NCI-H2227 (cell line): ENCODE measurements at regions not wholly inside any gene's neighbourhood (a gene's known extent, or its start where the extent isn't known, plus 50 kb on each side); places are given as distances from the start of the nearest gene placed in this dataset.
"Not testable (repeated sequence)": the region's sequence is repeated elsewhere in the genome, so short reads cannot be mapped to it uniquely, and the experiment has no call there.

Experiments
- DNase-seq: peaks from one replicate; lab custom pipeline; 2025; ENCODE audit not compliant: unreplicated experiment; lab: John Stamatoyannopoulos, UW

DNA sequence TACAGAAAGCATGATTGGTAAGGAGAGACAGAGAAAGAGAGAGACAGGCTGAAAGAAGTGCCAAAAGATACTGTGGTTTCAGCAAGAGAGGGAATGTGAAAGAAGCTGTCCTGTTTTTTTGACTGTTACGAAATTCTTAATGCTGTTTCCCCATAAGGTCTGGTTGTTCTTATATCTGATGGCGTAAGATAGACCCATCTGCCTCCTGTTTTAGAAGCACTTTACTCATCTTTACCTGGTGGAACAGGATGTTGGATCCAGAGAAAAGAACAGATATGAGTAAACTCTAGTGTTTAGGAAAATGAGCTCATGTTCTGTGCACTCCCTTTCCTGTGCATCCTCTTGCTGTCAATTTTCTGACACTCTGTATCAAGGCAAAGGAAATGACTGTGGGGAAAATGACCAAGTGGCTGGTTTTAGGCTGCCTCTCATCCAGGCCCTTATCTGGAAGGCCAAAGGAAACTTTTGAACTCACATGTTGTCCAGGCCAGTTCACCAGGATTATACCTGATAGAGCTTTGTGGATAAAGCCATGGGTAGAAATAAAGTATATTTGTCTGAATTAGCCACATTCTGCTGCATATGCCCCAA, 311.7 kb upstream of the HTR2C start:
- no peak for DNase-seq

DNA sequence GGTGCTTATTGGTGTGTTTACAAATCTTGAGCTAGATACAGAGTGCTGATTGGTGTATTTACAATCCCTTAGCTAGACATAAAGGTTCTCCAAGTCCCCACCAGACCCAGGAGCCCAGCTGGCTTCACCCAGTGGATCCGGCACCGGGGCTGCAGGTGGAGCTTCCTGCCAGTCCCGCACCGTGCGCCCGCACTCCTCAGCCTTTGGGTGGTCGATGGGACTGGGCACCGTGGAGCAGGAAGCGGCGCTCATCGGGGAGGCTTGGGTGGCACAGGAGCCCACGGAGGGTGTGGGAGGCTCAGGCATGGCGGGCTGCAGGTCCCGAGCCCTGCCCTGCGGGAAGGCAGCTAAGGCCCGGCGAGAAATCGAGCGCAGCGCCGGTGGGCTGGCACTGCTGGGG, 313.5 kb upstream of the HTR2C start:
- DNase-seq, result not testable (repeated sequence)

DNA sequence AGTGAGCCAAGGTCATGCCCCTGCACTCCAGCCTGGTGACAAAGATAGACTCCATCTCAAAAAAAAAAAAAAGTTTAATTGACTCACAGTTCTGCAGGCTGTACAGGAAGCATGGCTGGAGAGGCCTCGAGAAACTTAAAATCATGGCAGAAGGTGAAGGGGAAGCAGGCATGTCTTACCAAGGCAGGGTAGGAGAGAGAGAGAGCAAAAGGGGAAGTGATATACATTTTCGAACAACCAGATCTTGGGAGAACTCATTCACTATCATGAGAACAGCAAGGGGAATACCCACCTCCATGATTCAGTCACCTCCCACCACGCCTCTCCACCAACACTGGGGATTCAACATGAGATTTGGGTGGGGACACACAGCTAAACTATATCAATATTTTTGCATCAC, 315.2 kb upstream of the HTR2C start:
- DNase-seq, result no peak

DNA sequence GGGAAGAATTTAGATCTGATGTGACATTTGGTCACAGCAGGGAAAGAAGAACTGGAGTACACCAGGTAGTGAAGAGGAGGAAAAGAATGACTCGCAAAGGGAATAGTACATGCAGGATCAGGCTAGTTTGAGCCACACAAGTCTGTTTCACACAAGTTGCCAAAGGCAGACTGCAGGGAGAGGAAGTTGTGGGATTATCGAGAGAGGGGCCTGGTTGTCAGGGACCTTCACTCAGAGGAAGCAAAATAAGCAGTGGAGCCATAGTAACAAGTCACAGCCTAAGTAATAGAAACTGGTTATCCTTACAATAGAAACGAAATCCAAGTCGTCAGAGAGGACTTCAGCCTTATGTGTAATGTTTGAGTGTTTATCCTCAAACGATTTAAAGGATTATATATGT, 316.7 kb upstream of the HTR2C start:
- DNase-seq, result no peak

DNA sequence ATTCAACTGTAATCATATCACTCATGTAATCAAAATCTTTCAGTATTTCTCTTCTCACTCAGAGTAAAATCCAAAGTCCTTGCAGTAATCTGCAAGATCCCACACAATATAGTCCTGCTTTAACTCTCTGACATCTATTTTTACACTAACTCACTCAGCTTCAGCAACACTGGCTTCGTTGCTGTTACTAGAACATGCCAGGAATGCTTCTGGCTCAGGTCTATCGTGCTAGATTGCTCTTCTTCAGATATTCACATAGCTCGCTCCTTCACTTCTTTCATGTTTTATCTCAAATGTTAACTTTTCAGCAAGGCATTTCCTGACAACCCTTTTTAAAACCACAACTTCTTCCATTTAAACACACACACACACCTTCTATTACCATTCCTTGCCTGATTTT, 331.7 kb upstream of the HTR2C start:
- DNase-seq, result no peak

DNA sequence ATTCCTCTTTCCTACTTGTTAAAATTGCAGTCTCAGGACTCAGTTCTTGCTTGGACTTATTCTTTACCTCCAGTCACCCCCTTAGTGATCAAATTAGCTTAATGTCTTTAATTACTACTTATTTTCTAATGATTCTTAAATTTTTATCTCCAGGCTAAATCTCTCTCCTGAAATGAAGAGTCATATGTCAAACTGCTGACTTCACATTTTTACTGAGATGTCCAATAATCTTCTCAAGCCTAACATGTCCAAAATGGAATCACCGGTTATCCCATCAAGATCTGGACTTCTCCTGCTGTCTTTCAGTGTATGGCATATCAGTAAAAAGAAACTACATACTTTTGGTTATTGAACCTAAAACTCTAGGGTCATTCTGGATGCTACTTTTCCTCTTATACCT, 332.3 kb upstream of the HTR2C start:
- DNase-seq, result no peak

DNA sequence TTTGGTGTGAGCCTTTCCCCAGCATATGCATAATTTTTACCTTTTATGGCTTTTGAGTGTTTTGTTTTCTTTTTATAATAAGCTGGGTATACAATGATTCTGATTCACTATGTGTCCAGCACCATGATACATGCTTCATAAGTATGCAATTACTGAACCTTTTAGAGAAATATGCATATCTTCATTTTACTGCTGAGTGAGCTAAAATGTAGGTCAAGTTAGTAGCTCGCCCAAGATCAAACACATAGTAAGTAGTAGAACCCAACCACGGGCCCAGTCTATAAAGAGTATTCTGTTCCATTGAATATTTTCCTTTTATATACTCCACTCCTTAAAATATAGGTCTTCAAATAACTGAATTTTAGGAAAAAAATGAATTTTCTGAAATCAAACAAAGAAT, 362.4 kb upstream of the HTR2C start:
- no peak for DNase-seq

DNA sequence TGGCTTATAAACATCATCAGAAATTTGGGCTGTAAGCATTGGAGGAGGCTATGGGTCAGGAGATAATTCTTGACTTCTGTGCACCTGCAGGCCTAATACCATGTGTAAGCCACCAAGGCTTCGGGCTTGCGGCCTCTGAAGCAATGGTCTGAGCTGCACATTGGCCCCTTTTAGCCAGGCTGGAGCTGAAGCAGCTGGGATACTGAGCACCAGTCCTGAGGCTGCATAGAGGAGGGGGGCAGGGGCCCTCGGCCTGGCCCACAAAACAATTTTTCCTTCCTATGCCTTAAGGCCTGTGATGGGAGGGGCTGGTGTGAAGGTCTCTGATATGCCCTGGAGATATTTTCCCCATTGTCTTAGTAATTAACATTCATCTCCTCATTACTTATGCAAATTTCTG, 373.0 kb upstream of the HTR2C start:
- no peak for DNase-seq

DNA sequence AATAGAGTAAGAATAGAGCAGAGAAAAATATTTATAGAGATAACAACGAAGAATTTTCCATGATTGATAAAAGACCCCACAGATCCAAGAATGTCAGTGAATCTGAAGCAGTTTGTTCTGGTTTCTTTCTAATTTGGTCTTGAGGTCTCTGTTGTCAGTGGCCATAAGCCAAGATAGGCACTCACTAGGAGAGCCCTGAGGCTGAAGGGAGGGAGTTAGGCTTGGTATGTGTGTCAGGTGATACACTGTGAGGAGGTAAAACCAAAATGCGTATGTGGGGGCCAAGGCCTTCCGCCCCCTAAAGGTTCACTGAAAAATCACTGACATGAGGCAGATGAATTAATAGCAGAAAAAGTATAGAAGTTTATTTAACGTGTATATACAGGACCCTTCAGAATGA, 382.3 kb upstream of the HTR2C start:
- DNase-seq, result no peak

DNA sequence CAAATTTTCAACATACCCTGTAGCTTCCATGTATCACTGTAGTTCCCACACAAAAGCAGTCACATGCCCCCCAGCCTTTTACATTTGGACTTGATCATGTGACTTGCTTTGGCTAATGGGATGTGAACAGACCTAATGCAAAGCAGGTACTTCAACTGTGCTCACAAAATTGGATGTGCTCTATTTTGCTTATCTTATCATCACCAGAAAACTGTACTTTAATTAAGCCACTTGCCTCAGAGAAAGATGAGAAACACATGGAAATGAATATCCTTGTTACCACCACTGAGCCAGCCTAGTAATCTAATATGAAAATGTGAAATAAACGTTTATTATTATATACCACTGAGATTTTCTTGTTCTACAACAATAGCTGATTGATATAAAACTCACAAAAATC, 402.7 kb upstream of the HTR2C start:
- no peak for DNase-seq

DNA sequence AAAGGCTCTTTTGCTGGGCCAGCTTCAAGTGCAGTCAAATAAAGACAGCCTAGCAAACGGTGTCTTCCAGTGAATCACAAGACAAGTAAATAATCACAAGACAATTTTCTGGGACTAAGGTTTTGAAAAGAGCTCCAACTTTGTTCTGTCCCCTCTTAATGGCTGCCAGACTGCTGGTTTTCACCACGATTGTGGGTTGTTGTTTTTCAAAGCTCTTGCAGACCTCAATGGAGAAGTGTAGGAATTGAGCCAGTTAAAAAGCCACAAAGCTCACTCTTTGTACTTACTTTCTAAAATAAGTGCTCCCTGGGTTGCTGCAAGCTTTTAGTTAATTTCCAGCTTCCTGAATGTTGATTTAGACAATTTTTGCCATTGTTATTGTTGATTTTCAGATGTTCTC, 405.8 kb upstream of the HTR2C start:
- no peak for DNase-seq

DNA sequence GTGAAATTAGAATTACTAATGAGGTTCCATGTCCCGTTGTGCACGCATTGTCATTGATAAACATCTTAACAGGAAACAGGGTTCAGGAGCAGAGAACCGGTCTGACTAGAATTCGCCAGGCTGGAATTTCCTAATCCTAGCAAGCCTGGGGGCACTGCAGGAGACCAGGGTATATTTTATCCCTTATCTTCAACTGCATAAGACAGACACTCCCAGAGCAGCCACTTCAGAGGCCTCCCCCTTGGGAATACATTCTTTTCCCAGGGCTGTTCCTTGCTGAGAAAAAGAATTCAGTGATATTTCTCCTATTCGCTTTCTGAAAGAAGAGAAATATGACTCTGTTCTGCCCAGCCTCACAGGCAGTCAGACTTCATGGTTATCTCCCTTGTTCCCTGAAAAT, 416.6 kb upstream of the HTR2C start:
- DNase-seq, result not testable (repeated sequence)

DNA sequence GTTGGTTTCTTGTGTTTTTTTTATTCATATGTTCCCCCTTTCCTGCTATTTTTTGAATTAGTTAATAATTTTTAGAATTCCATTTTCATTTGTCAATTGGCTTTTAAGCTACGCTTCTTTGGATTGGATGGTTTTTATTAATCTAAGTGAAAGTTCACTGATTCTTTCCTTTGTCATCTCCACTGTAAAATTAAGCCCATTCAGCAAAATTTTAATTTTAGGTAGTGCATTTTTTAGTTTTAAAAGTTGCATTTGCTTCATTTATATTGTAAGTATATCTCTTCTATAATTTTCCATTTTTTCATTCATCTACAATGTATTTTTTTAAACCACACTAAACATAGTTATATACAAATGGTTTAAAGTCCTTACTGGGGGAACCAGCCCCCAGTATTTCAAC, 417.3 kb upstream of the HTR2C start:
- DNase-seq, result no peak

DNA sequence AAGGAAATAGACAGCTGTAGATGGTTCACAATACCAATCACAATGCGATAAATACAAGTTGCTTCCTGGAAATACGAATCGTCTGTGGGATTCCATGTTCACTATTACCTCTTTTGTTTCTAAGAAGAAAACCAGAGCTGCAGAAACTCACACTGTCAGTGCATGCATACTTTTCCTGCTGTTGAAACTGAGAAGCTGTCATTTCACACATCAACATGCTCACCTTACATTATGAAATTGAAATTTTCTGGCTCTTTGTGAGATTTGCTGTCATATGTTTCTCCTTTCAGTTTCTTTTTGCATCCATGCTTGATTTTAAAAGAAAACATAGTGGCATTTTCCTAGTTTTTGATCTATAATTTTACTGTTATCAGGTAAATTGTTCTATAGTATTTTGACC, 418.3 kb upstream of the HTR2C start:
- no peak for DNase-seq

DNA sequence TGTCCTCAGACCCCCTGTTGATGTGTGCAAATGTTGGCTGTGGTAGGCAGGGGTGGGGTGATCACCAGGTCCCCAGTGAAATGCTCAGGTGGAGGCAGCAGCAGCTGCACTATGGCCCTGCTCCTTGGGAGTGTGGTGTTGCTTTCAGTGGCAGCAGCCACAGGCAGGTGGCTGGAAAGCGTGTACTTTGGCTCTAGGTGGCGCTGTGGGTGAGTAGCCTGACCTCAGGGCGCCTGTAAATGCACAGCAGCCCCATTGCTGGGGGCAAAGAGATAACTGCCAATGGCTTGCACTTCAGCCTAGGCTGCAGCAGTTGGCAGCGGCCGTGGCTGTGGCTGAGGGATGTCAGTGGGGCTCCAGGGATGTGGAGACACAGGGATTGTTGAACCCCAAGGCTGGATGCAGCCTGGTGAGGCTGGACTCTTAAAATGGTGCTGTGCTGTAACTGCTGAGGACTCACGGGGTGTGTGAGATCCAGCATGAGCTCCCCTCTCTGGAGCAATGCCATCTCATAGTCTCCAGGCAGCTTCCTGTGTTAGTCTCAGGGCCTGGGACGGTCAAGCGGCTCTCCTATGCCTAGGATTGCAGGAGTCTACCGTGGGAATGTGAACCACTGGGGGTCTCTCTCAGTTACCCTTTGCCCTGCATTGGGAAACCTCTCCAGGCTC, 421.7 kb upstream of the HTR2C start:
- DNase-seq, result no peak

DNA sequence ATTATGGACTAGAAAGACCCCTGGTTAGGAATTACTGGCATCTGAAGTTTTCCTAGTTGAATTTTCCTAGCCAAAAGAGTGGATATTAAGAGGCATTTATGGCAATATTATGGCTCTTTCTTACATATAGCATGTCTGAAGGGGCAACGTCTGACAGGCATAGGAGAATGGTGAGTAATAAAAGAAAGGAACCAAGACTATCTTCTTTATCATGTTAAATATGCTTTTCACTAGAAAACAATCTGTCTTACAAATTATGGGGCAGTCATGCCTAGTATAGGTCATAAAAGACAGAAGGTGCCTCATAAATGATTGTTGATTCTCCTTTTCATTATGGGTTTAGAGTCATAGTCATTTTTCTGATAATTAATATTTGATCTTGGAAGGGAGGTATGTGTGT, 431.1 kb upstream of the HTR2C start:
- no peak for DNase-seq

DNA sequence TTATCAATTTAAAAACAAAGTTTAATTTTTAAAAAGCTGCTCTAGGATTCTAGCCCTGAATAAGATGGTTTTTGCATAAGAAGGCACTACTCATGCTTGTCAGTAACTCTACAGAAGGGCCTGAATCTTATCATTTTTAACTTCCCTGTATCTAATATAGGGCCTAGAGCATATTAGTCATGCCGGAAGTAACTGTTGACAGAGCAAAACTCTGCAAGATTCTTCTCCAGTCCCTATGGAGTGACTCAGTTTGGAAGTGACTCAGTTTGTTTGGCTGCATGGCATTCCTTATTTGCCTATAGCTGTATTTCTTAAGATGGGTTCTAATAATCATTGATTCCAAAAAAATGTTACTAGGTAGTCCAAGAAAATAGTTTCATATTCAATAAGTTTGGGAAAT, 431.8 kb upstream of the HTR2C start:
- DNase-seq, result no peak

DNA sequence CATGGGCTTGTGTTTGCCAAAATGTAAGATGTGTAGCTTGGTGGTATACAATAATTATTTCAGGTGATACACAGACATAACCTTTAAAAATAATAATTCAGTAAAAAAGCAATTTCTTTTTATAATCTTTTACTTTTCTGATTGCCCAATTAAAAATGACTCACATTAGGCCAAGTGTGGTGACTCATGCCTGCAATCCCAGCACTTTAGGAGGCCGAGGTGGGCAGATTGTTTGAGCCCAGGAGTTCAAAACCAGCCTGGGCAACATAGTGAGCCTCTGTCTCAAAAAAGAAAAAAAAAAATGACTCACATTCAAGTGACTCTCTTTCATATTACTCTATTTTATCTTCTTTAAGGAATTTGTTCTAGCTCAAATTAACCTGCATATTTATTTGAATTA, 449.4 kb upstream of the HTR2C start:
- no peak for DNase-seq

DNA sequence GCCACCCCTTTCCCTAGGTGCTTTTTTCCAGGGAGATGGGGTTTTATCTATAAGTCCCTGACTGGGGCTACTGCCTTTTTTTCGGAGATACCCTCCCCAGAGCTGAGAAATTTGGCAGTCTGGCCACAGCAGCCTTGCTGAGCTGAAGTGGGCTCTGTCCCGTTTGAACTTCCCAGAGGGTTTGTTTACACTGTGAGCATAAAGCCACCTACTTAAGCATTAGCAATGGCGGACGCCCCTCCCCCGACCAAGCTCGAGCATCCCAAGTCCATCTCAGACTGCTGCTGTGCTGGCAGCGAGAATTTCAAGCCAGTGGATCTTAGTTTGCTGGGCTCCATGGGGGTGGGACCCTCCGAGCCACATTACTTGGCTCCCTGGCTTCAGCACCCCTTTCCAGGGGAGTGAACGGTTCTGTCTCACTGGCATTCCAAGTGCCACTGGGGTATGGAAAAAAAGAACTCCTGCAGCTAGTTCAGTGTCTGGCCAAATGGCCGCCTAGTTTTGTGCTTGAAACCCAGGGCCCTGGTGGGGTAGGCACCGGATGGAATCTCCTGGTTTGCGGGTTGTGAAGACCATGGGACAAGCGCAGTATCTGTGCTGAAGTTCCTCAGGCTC, 456.4 kb upstream of the HTR2C start:
- no peak for DNase-seq

DNA sequence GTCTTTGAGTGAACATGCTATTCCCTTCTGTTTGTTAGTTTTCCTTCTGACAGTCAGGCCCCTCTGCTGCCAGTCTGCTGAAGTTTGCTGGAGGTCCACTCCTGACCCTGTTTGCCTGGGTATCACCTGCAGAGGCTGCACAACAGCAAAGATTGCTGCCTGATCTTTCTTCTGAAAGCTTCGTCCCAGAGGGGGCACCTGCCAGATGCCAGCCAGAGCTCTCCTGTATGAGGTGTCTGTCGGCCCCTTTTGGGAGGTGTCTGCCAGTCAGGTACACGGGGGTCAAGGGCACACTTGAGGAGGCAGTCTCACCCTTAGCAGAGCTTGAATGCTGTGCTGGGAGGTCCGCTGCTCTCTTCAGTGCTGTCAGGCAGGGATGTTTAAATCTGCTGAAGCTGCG, 456.9 kb upstream of the HTR2C start:
- DNase-seq, result no peak

DNA sequence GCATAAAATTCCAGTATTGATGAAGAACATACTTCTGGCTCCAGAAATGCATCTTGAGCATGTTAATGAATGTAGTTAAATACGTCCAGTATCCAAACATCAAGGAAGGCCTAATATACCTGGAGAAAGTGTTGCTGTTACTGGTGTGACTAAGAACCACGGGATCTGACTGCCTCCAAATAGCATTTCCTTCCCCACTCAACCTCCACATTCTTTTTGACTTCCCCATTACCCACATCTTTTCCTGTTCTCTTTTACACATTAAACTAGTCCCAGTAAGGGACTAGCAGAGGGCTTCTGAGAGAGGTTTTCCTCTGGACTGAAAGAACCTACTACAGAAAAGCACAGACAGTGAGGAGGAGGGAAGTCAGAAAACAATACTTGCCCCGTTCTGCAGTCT, 482.8 kb upstream of the HTR2C start:
- DNase-seq, result no peak

DNA sequence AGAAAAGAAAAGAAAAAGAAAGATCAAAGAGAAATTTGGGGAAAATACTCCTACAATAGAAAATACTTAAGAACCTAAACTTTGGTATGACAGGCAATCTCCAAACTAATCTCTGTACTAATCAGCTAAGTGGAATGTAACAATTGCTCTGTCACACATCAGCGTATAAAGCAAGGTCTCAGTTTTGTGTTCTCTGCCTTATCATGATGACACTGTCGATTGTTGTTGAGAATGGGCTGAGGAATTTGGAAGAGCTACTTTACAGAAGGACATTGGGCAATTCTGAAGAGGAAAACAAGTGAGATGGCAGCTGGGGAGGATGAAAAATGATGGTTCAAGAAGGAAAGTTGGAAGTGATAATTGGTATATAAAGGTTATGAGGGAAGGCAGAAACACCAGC, 486.0 kb upstream of the HTR2C start:
- DNase-seq, result no peak

DNA sequence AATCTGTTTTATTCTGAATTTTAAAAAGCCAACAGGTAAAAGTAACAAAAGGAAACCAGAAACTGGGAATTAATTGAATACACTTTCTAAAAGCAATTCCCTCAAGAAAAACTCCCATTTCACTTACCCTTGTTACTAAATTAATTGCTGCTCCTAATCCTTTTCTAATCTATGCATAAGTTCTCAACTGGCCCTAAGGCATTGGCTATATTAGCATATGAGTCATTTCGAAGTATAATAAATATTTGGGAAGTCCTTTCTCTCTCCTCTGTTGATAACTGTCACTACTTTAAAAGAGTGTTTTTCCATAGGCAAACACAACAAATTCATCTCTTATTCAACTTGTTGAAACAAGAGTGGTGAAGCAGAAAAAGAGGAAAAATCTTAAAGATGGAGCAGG, 486.5 kb upstream of the HTR2C start:
- DNase-seq, result no peak
